ENCODE measurements at regions not wholly inside any gene's neighbourhood (a gene's known extent, or its start where the extent isn't known, plus 50 kb on each side); places are given as distances from the start of the nearest gene placed in this dataset.
A peak's percentile ranks its signal among the peaks of the same experiment; 100 is the strongest.

DNA sequence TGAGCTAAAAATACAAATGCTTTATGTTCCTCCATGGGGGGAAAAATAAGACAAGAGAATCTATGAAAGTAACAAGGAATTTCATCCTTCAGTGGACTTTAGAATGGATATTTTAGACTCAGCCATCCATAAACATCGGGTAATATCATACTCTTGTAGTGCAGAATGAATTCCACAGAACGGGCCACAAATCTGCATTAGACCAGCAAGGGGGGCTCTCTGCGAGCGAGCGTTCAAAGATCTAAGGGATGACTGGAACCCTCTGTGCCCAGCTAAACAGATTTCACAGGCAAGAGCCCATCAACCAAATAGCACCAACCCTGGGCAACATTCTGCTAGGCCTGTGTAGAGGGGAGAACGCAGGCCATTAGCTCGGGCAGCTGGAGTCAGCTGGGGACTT lies 537.9 kb upstream of the CDH11 start:
- H3K4me3 ChIP-seq, result no peak overlapping the region
- H3K27ac ChIP-seq, result no peak overlapping the region
- TF ChIP-seq, protein P1, sequence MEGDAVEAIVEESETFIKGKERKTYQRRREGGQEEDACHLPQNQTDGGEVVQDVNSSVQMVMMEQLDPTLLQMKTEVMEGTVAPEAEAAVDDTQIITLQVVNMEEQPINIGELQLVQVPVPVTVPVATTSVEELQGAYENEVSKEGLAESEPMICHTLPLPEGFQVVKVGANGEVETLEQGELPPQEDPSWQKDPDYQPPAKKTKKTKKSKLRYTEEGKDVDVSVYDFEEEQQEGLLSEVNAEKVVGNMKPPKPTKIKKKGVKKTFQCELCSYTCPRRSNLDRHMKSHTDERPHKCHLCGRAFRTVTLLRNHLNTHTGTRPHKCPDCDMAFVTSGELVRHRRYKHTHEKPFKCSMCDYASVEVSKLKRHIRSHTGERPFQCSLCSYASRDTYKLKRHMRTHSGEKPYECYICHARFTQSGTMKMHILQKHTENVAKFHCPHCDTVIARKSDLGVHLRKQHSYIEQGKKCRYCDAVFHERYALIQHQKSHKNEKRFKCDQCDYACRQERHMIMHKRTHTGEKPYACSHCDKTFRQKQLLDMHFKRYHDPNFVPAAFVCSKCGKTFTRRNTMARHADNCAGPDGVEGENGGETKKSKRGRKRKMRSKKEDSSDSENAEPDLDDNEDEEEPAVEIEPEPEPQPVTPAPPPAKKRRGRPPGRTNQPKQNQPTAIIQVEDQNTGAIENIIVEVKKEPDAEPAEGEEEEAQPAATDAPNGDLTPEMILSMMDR (IDR thresholded peaks at IDR 0.05), result no peak
- H3K27me3 ChIP-seq, result peaks cover 0 to 14% (median 3%) of the 10 kb centered on the region in 7 donors
- 96 to 97% methylated on average over 7 of the region's 7 CpGs for WGBS, 2 donors
- H3K4me1 ChIP-seq, result peaks cover 0 to 15% (median 8%) of the 10 kb centered on the region in 9 donors
- DNase-seq, result no peak
- no peak for ATAC-seq
- no peaks in the 10 kb centered on the region for H3K36me3 ChIP-seq
- no peaks in the 10 kb centered on the region for H3K9me3 ChIP-seq
- intact Hi-C loops (cut with DNase I), result no loop called here

GRCh38 chr16:65658787-65659220 lies 536.9 kb upstream of the CDH11 start:
- TF ChIP-seq, protein P1 (IDR thresholded peaks at IDR 0.05), result no peak
- DNase-seq (no peak), ATAC-seq (peak in 1 of 8 donors; percentile 27)
- no peaks in the 10 kb centered on the region for H3K9me3 ChIP-seq
- H3K27me3 ChIP-seq, result peaks cover 0 to 14% (median 4%) of the 10 kb centered on the region in 7 donors
- H3K36me3 ChIP-seq, result no peaks in the 10 kb centered on the region
- H3K27ac ChIP-seq, result no peak overlapping the region
- peaks cover 0 to 15% (median 8%) of the 10 kb centered on the region in 9 donors for H3K4me1 ChIP-seq
- intact Hi-C loops (cut with DNase I), result no loop called here
- 81 to 84% methylated on average over 2 of the region's 2 CpGs for WGBS, 2 donors
- no peak overlapping the region for H3K4me3 ChIP-seq

DNA sequence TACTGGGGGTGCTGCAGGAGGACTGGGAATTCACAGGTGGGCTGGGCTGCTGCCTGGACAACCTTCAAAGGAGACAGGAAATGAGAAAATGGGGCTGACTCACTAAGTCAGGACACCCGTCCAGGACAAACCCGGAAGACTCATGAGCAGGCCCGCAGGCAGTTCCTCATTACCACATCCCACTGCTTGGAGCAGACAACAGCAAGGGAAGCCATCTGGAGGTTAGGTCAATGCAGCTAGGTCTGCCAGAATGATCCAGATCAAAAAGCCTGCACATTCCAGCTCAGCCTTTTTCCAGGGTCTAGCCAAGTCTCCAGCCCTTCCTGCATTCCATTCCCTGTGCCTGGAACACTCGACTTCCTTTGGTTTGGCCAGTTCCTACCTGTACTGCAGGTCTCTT lies 536.5 kb upstream of the CDH11 start:
- no peak for DNase-seq
- intact Hi-C loops (cut with DNase I), result no loop called here
- no peak overlapping the region for H3K27ac ChIP-seq
- peaks cover 0 to 15% (median 8%) of the 10 kb centered on the region in 9 donors for H3K4me1 ChIP-seq
- H3K9me3 ChIP-seq, result no peaks in the 10 kb centered on the region
- TF ChIP-seq, protein P1 (IDR thresholded peaks at IDR 0.05), result no peak
- H3K27me3 ChIP-seq, result peaks cover 0 to 14% (median 6%) of the 10 kb centered on the region in 7 donors
- WGBS, 2 donors, result 40 to 58% methylated on average over 4 of the region's 4 CpGs
- peak in 6 of 8 donors; percentile 61 to 83 (median 74) for ATAC-seq
- H3K36me3 ChIP-seq, result no peaks in the 10 kb centered on the region
- H3K4me3 ChIP-seq, result no peak overlapping the region

- Histone ChIP-seq H3K36me3 (no peaks in the 10 kb centered on the region), H3K27me3 (peaks cover 0 to 14% (median 9%) of the 10 kb centered on the region in 7 donors), H3K9me3 (no peaks in the 10 kb centered on the region), H3K27ac (no peak overlapping the region), H3K4me3 (no peak overlapping the region), H3K4me1 (peaks cover 0 to 15% (median 8%) of the 10 kb centered on the region in 9 donors)
- TF ChIP-seq, protein P1 (IDR thresholded peaks at IDR 0.05), result no peak
- DNase-seq, result no peak
- intact Hi-C loops (cut with DNase I), result no loop called here
- 91 to 97% methylated on average over 1 of the region's 1 CpG for WGBS, 2 donors
- ATAC-seq, result no peak
Measured at GRCh38 chr16:65657556-65657955, 535.7 kb upstream of the CDH11 start.
